Bronchial epithelial cell (primary cell): ENCODE measurements at regions not wholly inside any gene's neighbourhood (a gene's known extent, or its start where the extent isn't known, plus 50 kb on each side); places are given as distances from the start of the nearest gene placed in this dataset.

Experiments used
- DNase-seq: peaks from one replicate; pipeline ENCODE4 v3.0.0-alpha.2; 2010; ENCODE audit warnings: low read depth
- FAIRE-seq: peaks from 2 replicates; lab custom pipeline; 2011; peaks lifted over from hg19 to GRCh38; lab: Jason Lieb, UNC
- H3K27me3 ChIP-seq: 2 replicates; pipeline ENCODE4 v1.5.1; 2011; ENCODE audit warnings: low read length; ENCODE audit not compliant: control insufficient read depth, insufficient read depth
- H3K36me3 ChIP-seq: 2 replicates; pipeline ENCODE4 v1.5.1; 2011; ENCODE audit warnings: low read length; ENCODE audit not compliant: control insufficient read depth, insufficient read depth
- H3K4me3 ChIP-seq: 2 replicates; pipeline ENCODE4 v1.5.1; 2011; ENCODE audit warnings: mild to moderate bottlenecking, low read depth, low read length, control low read depth
- CTCF ChIP-seq: IDR thresholded peaks from 2 replicates; pipeline ENCODE4 v1.5.1; 2011; ENCODE audit warnings: mild to moderate bottlenecking, moderate library complexity, low read length, control low read depth, inconsistent platforms; ENCODE audit not compliant: insufficient read depth, severe bottlenecking

GRCh38 chr3:117405359-117405758, 695.8 kb downstream of the TUSC7 start:
- no peak for TF ChIP-seq CTCF
- FAIRE-seq (no peak), DNase-seq (no peak)
- Histone ChIP-seq H3K36me3 (no peaks in the 10 kb centered on the region), H3K4me3 (no peak overlapping the region), H3K27me3 (no peaks in the 10 kb centered on the region)

GRCh38 chr3:117407317-117407716, 697.7 kb downstream of the TUSC7 start:
- FAIRE-seq (no peak), DNase-seq (peak; percentile 44)
- Histone ChIP-seq H3K36me3 (no peaks in the 10 kb centered on the region), H3K4me3 (no peak overlapping the region), H3K27me3 (no peaks in the 10 kb centered on the region)
- TF ChIP-seq CTCF: peak; percentile 44

- H3K4me3 ChIP-seq: no peak overlapping the region
- no peaks in the 10 kb centered on the region for H3K36me3 ChIP-seq
- no peaks in the 10 kb centered on the region for H3K27me3 ChIP-seq
- no peak for TF ChIP-seq CTCF
- FAIRE-seq: no peak
- DNase-seq: peak; percentile 18
These were observed 699.2 kb downstream of the TUSC7 start for GRCh38 chr3:117408811-117409210.

GRCh38 chr3:117409256-117409655, 699.7 kb downstream of the TUSC7 start:
- DNase-seq (no peak), FAIRE-seq (no peak)
- H3K36me3 ChIP-seq: no peaks in the 10 kb centered on the region
- no peak overlapping the region for H3K4me3 ChIP-seq
- no peak for TF ChIP-seq CTCF
- H3K27me3 ChIP-seq: no peaks in the 10 kb centered on the region

- DNase-seq (no peak), FAIRE-seq (no peak)
- no peaks in the 10 kb centered on the region for H3K27me3 ChIP-seq
- no peak for TF ChIP-seq CTCF
- H3K36me3 ChIP-seq: no peaks in the 10 kb centered on the region
- H3K4me3 ChIP-seq: no peak overlapping the region
These were observed 700.3 kb downstream of the TUSC7 start for GRCh38 chr3:117409701-117410459.

- no peaks in the 10 kb centered on the region for H3K27me3 ChIP-seq
- DNase-seq (no peak), FAIRE-seq (no peak)
- H3K4me3 ChIP-seq: no peak overlapping the region
- H3K36me3 ChIP-seq: no peaks in the 10 kb centered on the region
- TF ChIP-seq CTCF: no peak
These were observed 702.4 kb downstream of the TUSC7 start for GRCh38 chr3:117411971-117412370.
